PC-9 (cell line): ENCODE measurements at regions not wholly inside any gene's neighbourhood (a gene's known extent, or its start where the extent isn't known, plus 50 kb on each side); places are given as distances from the start of the nearest gene placed in this dataset.

Source experiments
- EZH2 ChIP-seq: fragments of 200-600 bp; sonication (generic); IDR thresholded peaks from 2 replicates; pipeline ENCODE4 v1.8.0; 2017; ENCODE audit warnings: antibody characterized with exemption, low read depth
- TF ChIP-seq, protein P1 (sequence below): fragments of 200-600 bp; sonication (generic); conservative IDR thresholded peaks from 2 replicates; pipeline ENCODE4 v1.6.1; 2017; ENCODE audit warnings: mixed run types, antibody characterized with exemption, mild to moderate bottlenecking, moderate library complexity

DNA sequence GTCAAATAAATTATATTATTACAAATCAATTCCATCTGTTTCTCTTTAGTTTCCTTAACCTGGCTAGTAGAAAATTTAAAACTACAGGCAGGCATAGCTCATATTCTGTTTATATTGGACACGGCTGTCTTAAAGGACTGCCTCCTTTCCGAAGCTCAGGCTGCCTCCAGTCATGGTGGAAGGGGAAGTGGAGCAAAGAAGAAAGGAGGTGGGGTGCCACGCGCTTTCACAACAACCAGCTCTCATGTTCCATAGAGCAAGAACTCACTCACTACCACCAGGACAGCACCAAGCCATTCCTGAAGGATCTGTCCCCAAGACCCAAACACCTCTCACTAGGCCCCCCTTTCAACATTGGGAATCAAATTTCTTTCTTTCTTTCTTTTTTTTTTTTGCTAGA is 149.3 kb upstream of the KCNJ18 start:
- TF ChIP-seq, protein P1, sequence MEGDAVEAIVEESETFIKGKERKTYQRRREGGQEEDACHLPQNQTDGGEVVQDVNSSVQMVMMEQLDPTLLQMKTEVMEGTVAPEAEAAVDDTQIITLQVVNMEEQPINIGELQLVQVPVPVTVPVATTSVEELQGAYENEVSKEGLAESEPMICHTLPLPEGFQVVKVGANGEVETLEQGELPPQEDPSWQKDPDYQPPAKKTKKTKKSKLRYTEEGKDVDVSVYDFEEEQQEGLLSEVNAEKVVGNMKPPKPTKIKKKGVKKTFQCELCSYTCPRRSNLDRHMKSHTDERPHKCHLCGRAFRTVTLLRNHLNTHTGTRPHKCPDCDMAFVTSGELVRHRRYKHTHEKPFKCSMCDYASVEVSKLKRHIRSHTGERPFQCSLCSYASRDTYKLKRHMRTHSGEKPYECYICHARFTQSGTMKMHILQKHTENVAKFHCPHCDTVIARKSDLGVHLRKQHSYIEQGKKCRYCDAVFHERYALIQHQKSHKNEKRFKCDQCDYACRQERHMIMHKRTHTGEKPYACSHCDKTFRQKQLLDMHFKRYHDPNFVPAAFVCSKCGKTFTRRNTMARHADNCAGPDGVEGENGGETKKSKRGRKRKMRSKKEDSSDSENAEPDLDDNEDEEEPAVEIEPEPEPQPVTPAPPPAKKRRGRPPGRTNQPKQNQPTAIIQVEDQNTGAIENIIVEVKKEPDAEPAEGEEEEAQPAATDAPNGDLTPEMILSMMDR: no peak
- no peak for TF ChIP-seq EZH2
